HCT116 (cell line): ENCODE measurements at regions not wholly inside any gene's neighbourhood (a gene's known extent, or its start where the extent isn't known, plus 50 kb on each side); places are given as distances from the start of the nearest gene placed in this dataset.

Experiments used
- ATAC-seq: fragments of 200-7000 bp; cut with Tn5 transposase; 2 replicates; pipeline ENCODE4 v1.9.1; 2020; ENCODE audit warnings: mild to moderate bottlenecking, moderate library complexity
- BruUV-seq: library from RNA; stranded (reverse); fragments of 400-500 nt; replicated peaks from 2 replicates; lab custom pipeline; 2021; lab: Mats Ljungman, UMichigan
- CTCF ChIA-PET: fragments of 300-600 bp; sonication (Branson Sonifier 250); formaldehyde crosslinking; loops from one replicate; lab custom pipeline; 2021; ENCODE audit warnings: antibody characterized with exemption; lab: Charles Lee
- POLR2A ChIA-PET: fragments of 300-600, 350-600 bp; sonication (Branson Sonifier 250); formaldehyde crosslinking; loops from one replicate; lab custom pipeline; 2021; ENCODE audit warnings: antibody characterized with exemption; lab: Charles Lee
- RAD21 ChIA-PET, 2 experiments: fragments of 300-600 bp; sonication (Branson Sonifier 250); formaldehyde crosslinking; loops; one replicate each; lab custom pipeline; 2023; ENCODE audit warnings: low total read pairs in 2 of 2; ENCODE audit not compliant: uncharacterized antibody in 2 of 2, unreplicated experiment in 2 of 2, low non-redundant PET in 1 of 2; lab: Charles Lee
- DNase-seq: peaks from one replicate; pipeline ENCODE4 v3.0.0-alpha.2; 2010; ENCODE audit warnings: low read depth, low spot score
- H2AFZ ChIP-seq: fragments of 200-600 bp; shearing (Covaris generic), sonication (generic); 2 replicates; pipeline ENCODE4 v1.6.1; 2017; ENCODE audit warnings: low read depth, mixed run types, mixed read lengths, antibody characterized with exemption, low read length; ENCODE audit not compliant: poor library complexity, severe bottlenecking
- H3K27ac ChIP-seq: 2 replicates; pipeline ENCODE4 v1.5.1; 2012; ENCODE audit warnings: low read depth, low read length
- H3K27me3 ChIP-seq: fragments of 200-600 bp; sonication (generic); 2 replicates; pipeline ENCODE4 v1.6.1; 2016; ENCODE audit warnings: mixed run types, low read length, mixed read lengths; ENCODE audit not compliant: insufficient read depth
- H3K36me3 ChIP-seq, 2 experiments: fragments of 200-500 bp in 1 of 2; fragments of 200-600 bp in 1 of 2; sonication (Bioruptor generic) in 1 of 2; sonication (generic) in 1 of 2; 2 replicates each; pipeline versions ENCODE4 v1.5.1 to v1.6.1; 2014 to 2016; ENCODE audit warnings: low read length in 2 of 2, inconsistent platforms in 1 of 2, mixed read lengths in 1 of 2, mixed run types in 1 of 2; ENCODE audit not compliant: insufficient read depth in 2 of 2, control insufficient read depth in 1 of 2
- H3K4me1 ChIP-seq, 2 experiments: fragments of 200-600 bp in 1 of 2; sonication (generic) in 1 of 2; 2 replicates each; pipeline versions ENCODE4 v1.5.1 to v1.6.1; 2012 to 2017; ENCODE audit warnings: low read length in 2 of 2, inconsistent platforms in 1 of 2, mild to moderate bottlenecking in 1 of 2, mixed read lengths in 1 of 2, mixed run types in 1 of 2, moderate library complexity in 1 of 2; ENCODE audit not compliant: insufficient read depth in 2 of 2, control insufficient read depth in 1 of 2
- H3K4me2 ChIP-seq: fragments of 200-600 bp; sonication (generic); 2 replicates; pipeline ENCODE4 v1.6.1; 2017; ENCODE audit warnings: mixed run types, low read length, mixed read lengths
- H3K4me3 ChIP-seq, 2 experiments: fragments of 200-600 bp in 1 of 2; sonication (generic) in 1 of 2; replicated peaks in 1 of 2; 2 replicates each; pipeline ENCODE4 v1.5.1; 2011 to 2016; ENCODE audit warnings: low read length in 2 of 2, control low read depth in 1 of 2, low read depth in 1 of 2, mild to moderate bottlenecking in 1 of 2, mixed read lengths in 1 of 2, mixed run types in 1 of 2
- H3K79me2 ChIP-seq: fragments of 200-600 bp; sonication (generic); 2 replicates; pipeline ENCODE4 v1.6.1; 2017; ENCODE audit warnings: mild to moderate bottlenecking, mixed run types, low read length, moderate library complexity, mixed read lengths; ENCODE audit not compliant: insufficient read depth
- H3K9ac ChIP-seq: fragments of 200-600 bp; sonication (generic); 2 replicates; pipeline ENCODE4 v1.6.1; 2016; ENCODE audit warnings: low read length, mixed read lengths
- H3K9me2 ChIP-seq: fragments of 200-600 bp; sonication (generic), shearing (Covaris generic); 2 replicates; pipeline ENCODE4 v1.6.1; 2017; ENCODE audit warnings: mixed run types, mild to moderate bottlenecking, moderate library complexity; ENCODE audit not compliant: insufficient read depth
- H3K9me3 ChIP-seq, 2 experiments: fragments of 200-500 bp in 1 of 2; fragments of 200-600 bp in 1 of 2; sonication (Bioruptor generic) in 1 of 2; sonication (generic) in 1 of 2; 2 replicates each; pipeline ENCODE4 v1.6.1; 2014 to 2017; ENCODE audit warnings: low read length in 2 of 2, mixed read lengths in 2 of 2, inconsistent platforms in 1 of 2, low read depth in 1 of 2, mild to moderate bottlenecking in 1 of 2, mixed run types in 1 of 2, moderate library complexity in 1 of 2; ENCODE audit not compliant: control insufficient read depth in 1 of 2, insufficient read depth in 1 of 2
- H4K20me1 ChIP-seq: fragments of 200-600 bp; sonication (generic), shearing (Covaris generic); 2 replicates; pipeline ENCODE4 v1.6.1; 2017; ENCODE audit warnings: mixed run types, mild to moderate bottlenecking, moderate library complexity; ENCODE audit not compliant: insufficient read depth
- ATF3 ChIP-seq: IDR thresholded peaks from 2 replicates; pipeline ENCODE4 v1.6.1; 2012
- CBX3 ChIP-seq: IDR thresholded peaks from 2 replicates; pipeline ENCODE4 v1.6.1; 2012; ENCODE audit warnings: low read depth
- CEBPB ChIP-seq: IDR thresholded peaks from 2 replicates; pipeline ENCODE4 v1.6.1; 2012; ENCODE audit warnings: low read depth
- CTCF ChIP-seq, 3 experiments: fragments of 200-600 bp in 1 of 3; sonication (generic) in 1 of 3; IDR thresholded peaks in 2 of 3; conservative IDR thresholded peaks in 1 of 3; 2 replicates each; pipeline ENCODE4 v1.5.1; 2012 to 2017; ENCODE audit warnings: low read depth in 2 of 3, low read length in 2 of 3, antibody characterized with exemption in 1 of 3, borderline replicate concordance in 1 of 3, control low read depth in 1 of 3, mild to moderate bottlenecking in 1 of 3, mixed read lengths in 1 of 3, mixed run types in 1 of 3, moderate library complexity in 1 of 3; ENCODE audit not compliant: insufficient read depth in 1 of 3
- EGR1 ChIP-seq: IDR thresholded peaks from 2 replicates; pipeline ENCODE4 v1.6.1; 2012; ENCODE audit warnings: low read depth
- ELF1 ChIP-seq: IDR thresholded peaks from 2 replicates; pipeline ENCODE4 v1.6.1; 2012; ENCODE audit warnings: low read depth, borderline replicate concordance
- EZH2 ChIP-seq: fragments of 200-600 bp; sonication (generic); IDR thresholded peaks from 2 replicates; pipeline ENCODE4 v1.6.1; 2017; ENCODE audit warnings: antibody characterized with exemption, mixed run types
- EZH2phosphoT487 ChIP-seq: fragments of 200-600 bp; IDR thresholded peaks from 2 replicates; pipeline ENCODE4 v1.6.1; 2018; ENCODE audit warnings: antibody characterized with exemption, borderline replicate concordance
- JUND ChIP-seq: IDR thresholded peaks from 2 replicates; pipeline ENCODE4 v1.6.1; 2012
- MAX ChIP-seq: IDR thresholded peaks from 2 replicates; pipeline ENCODE4 v1.6.1; 2012
- POLR2A ChIP-seq: IDR thresholded peaks from 2 replicates; pipeline ENCODE4 v1.7.0; 2011; ENCODE audit warnings: borderline replicate concordance; ENCODE audit not compliant: insufficient read depth, insufficient read length; ENCODE audit errors: extremely low read depth
- POLR2AphosphoS5 ChIP-seq: IDR thresholded peaks from 2 replicates; pipeline ENCODE4 v1.6.1; 2011; ENCODE audit warnings: mild to moderate bottlenecking, low read depth, low read length, moderate library complexity
- RAD21 ChIP-seq: IDR thresholded peaks from 2 replicates; pipeline ENCODE4 v1.6.1; 2012; ENCODE audit warnings: low read depth, mild to moderate bottlenecking
- REST ChIP-seq: IDR thresholded peaks from 2 replicates; pipeline ENCODE4 v1.6.1; 2012; ENCODE audit warnings: low read depth
- SIN3A ChIP-seq: IDR thresholded peaks from 2 replicates; pipeline ENCODE4 v1.6.1; 2012; ENCODE audit warnings: low read depth
- SRF ChIP-seq: IDR thresholded peaks from 2 replicates; pipeline ENCODE4 v1.6.1; 2012; ENCODE audit warnings: low read depth
- TCF7L2 ChIP-seq: IDR thresholded peaks from 2 replicates; pipeline ENCODE4 v1.7.0; 2011; ENCODE audit warnings: borderline replicate concordance, inconsistent platforms; ENCODE audit not compliant: insufficient read depth, insufficient read length; ENCODE audit errors: extremely low read depth
- YY1 ChIP-seq: IDR thresholded peaks from 2 replicates; pipeline ENCODE4 v1.6.1; 2011; ENCODE audit warnings: low read length, low read depth, moderate library complexity, mild to moderate bottlenecking; ENCODE audit not compliant: insufficient replicate concordance; ENCODE audit errors: extremely low read depth
- ZFX ChIP-seq: fragments of 450-650 bp; IDR thresholded peaks from 2 replicates; pipeline ENCODE4 v1.6.1; 2017
- ZNF274 ChIP-seq: fragments of 200-500 bp; sonication (Bioruptor generic); IDR thresholded peaks from 2 replicates; pipeline ENCODE4 v1.6.1; 2014; ENCODE audit warnings: mild to moderate bottlenecking, low read depth, low read length, inconsistent platforms
- intact Hi-C: fragments of 100-400 bp; cut with micrococcal nuclease; formaldehyde crosslinking; loops from 2 replicates; pipeline ENCODE4 v1.10.0; 2022

GRCh38 chr3:106191211-106191610, 322.4 kb upstream of the CBLB start:
- TF ChIP-seq JUND (no peak), YY1 (no peak), EZH2 (no peak), ZNF274 (no peak), CBX3 (no peak), POLR2A (no peak), EZH2phosphoT487 (no peak), REST (no peak), ATF3 (no peak), SRF (no peak), MAX (no peak), CEBPB (no peak), EGR1 (no peak), CTCF (IDR thresholded peaks at IDR 0.05 in 2 of 3, conservative IDR thresholded peaks at IDR 0.05 in 1 of 3; ENCODE audit: borderline replicate concordance in 1 of 3, insufficient read depth in 1 of 3, low read depth in 2 of 3, low read length in 2 of 3) (no peak), ZFX (no peak), POLR2AphosphoS5 (no peak), ELF1 (no peak), TCF7L2 (no peak), SIN3A (no peak), RAD21 (no peak)
- ChIA-PET RAD21 (no interaction called here), POLR2A (no interaction called here), CTCF (no interaction called here)
- Histone ChIP-seq H3K9me2 (no peaks in the 10 kb centered on the region), H3K9me3 (no peaks in the 10 kb centered on the region), H3K27me3 (no peaks in the 10 kb centered on the region), H3K27ac (no peak overlapping the region), H4K20me1 (no peaks in the 10 kb centered on the region), H3K79me2 (no peaks in the 10 kb centered on the region), H3K9ac (no peak overlapping the region), H3K4me1 (no peaks in the 10 kb centered on the region), H3K4me3 (no peak overlapping the region), H3K4me2 (no peak overlapping the region), H2AFZ (no peak overlapping the region), H3K36me3 (no peaks in the 10 kb centered on the region)
- intact Hi-C loops, result no loop called here
- BruUV-seq, result no TSS peak
- ATAC-seq (no peak), DNase-seq (no peak)
